ENCODE measurements at regions not wholly inside any gene's neighbourhood (a gene's known extent, or its start where the extent isn't known, plus 50 kb on each side); places are given as distances from the start of the nearest gene placed in this dataset.

GRCh38 chr3:107987036-107987939 is 103.5 kb downstream of the CD47 start:
- TF ChIP-seq CTCF (IDR thresholded peaks at IDR 0.05) = no peak
- TF ChIP-seq POLR2A (IDR thresholded peaks at IDR 0.05) = no peak
